Astrocyte of the spinal cord (primary cell): ENCODE measurements at regions not wholly inside any gene's neighbourhood (a gene's known extent, or its start where the extent isn't known, plus 50 kb on each side); places are given as distances from the start of the nearest gene placed in this dataset.

Experiments
- DNase-seq: peaks from one replicate; pipeline ENCODE4 v3.0.0; 2011; ENCODE audit warnings: low read depth, low spot score
- H3K4me3 ChIP-seq: 2 replicates; pipeline ENCODE4 v1.5.1; 2011; ENCODE audit warnings: low read depth, mild to moderate bottlenecking, low read length, moderate library complexity
- in situ Hi-C: cut with HindIII; loops from 2 replicates; pipeline ENCODE4 v1.10.0; 2017; ENCODE audit warnings: low sequenced_read_pairs
- TF ChIP-seq, protein P1 (sequence below): IDR thresholded peaks from 2 replicates; pipeline ENCODE4 v1.5.1; 2012; ENCODE audit warnings: low read depth, mild to moderate bottlenecking, low read length, inconsistent platforms

- no peak for DNase-seq
- TF ChIP-seq, protein P1, sequence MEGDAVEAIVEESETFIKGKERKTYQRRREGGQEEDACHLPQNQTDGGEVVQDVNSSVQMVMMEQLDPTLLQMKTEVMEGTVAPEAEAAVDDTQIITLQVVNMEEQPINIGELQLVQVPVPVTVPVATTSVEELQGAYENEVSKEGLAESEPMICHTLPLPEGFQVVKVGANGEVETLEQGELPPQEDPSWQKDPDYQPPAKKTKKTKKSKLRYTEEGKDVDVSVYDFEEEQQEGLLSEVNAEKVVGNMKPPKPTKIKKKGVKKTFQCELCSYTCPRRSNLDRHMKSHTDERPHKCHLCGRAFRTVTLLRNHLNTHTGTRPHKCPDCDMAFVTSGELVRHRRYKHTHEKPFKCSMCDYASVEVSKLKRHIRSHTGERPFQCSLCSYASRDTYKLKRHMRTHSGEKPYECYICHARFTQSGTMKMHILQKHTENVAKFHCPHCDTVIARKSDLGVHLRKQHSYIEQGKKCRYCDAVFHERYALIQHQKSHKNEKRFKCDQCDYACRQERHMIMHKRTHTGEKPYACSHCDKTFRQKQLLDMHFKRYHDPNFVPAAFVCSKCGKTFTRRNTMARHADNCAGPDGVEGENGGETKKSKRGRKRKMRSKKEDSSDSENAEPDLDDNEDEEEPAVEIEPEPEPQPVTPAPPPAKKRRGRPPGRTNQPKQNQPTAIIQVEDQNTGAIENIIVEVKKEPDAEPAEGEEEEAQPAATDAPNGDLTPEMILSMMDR: no peak
- H3K4me3 ChIP-seq: no peak overlapping the region
- in situ Hi-C loops: no loop called here
Measured at GRCh38 chr16:86863609-86864008, 285.3 kb downstream of the FOXL1 start.

DNA sequence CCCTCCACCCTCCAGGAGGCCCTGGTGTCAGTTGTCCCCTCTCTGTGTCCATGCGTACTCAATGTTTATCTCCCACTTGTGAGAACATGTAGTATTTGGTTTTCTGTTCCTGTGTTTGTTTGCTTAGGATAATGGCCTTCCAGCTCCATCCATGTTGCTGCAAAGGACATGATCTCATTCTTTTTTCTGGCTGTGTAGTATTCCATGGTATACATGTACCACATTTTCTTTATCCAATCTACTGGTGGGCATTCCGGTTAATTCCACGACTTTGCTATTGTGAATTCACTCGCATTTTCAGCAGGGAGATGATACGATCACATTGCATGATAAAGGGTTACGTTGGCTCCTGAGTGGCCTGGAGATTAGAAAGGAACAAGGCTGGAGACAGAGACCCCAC lies 286.2 kb downstream of the FOXL1 start:
- TF ChIP-seq, protein P1: no peak
- in situ Hi-C loops: no loop called here
- DNase-seq: no peak
- H3K4me3 ChIP-seq: no peak overlapping the region

DNA sequence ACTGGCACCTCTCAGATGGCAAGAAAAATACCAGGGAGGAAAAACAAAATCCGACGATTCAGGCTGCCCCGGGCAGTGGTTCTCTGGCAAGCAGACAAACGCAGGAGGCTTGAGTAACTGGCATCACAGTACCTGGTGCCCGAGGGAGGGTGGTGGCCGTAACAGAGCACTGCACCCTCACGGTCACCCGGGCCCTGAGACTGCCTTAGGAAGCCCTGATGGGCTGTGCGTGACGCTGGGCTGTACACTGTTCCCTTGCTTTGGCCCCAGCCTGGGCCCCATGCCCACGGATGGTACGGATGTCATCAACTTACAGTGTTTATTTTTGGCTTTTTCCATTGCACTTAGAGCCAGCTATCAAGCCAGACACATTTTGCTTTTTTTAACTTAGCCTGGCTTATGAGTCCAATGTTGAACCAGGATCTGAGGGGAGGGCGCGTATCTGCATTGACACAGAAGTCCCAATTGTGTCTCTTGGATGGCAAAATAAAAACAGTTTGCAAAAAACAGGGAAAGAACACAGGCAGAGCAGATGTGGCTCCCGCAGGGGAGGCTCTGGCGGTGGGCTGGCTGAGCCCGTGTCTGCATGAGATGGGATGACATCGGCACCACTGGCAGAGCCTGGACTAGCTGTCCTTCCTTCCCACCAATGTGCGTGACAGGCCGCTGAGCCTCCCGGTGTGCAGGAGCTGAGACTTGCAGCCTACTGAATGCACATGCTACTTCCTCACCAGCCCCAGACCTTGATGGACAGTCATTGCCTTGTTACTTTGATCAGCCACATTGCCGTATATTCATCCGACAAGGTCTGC lies 287.7 kb downstream of the FOXL1 start:
- DNase-seq: no peak
- H3K4me3 ChIP-seq: no peak overlapping the region
- in situ Hi-C loops: no loop called here
- TF ChIP-seq, protein P1: no peak

GRCh38 chr16:86866986-86867722 lies 288.8 kb downstream of the FOXL1 start:
- TF ChIP-seq, protein P1: no peak
- no peak for DNase-seq
- H3K4me3 ChIP-seq: no peak overlapping the region
- in situ Hi-C loops: no loop called here

GRCh38 chr16:86868070-86868469 lies 289.7 kb downstream of the FOXL1 start:
- no peak overlapping the region for H3K4me3 ChIP-seq
- TF ChIP-seq, protein P1: no peak
- DNase-seq: no peak
- in situ Hi-C loops: no loop called here

GRCh38 chr16:86868786-86869185 lies 290.4 kb downstream of the FOXL1 start:
- no peak for DNase-seq
- TF ChIP-seq, protein P1: no peak
- in situ Hi-C loops: no loop called here
- no peak overlapping the region for H3K4me3 ChIP-seq
